Esophagus squamous epithelium (tissue), 5 donors: ENCODE measurements at regions not wholly inside any gene's neighbourhood (a gene's known extent, or its start where the extent isn't known, plus 50 kb on each side); places are given as distances from the start of the nearest gene placed in this dataset.
A peak's percentile ranks its signal among the peaks of the same experiment; 100 is the strongest.

Source experiments
- DNase-seq: peaks from one replicate; lab custom pipeline; 2025; lab: John Stamatoyannopoulos, UW
- H3K27ac ChIP-seq, 4 donors: fragments of 200-600 bp; sonication (generic); one replicate each; pipeline ENCODE4 v1.5.1; 2016 to 2019; ENCODE audit warnings: mild to moderate bottlenecking in 1 of 4
- H3K27me3 ChIP-seq, 4 donors: fragments of 200-600 bp; sonication (generic); 1 replicate in 3 of 4; 2 replicates in 1 of 4; pipeline versions ENCODE4 v1.5.1 to v1.6.0; 2017 to 2021; ENCODE audit warnings: antibody characterized with exemption in 1 of 4
- H3K36me3 ChIP-seq, 3 donors: fragments of 200-600 bp; sonication (generic); one replicate each; pipeline ENCODE4 v1.5.1; 2016 to 2019
- H3K4me1 ChIP-seq, 3 donors: fragments of 200-600 bp; sonication (generic); one replicate each; pipeline ENCODE4 v1.5.1; 2017 to 2019
- H3K4me3 ChIP-seq, 4 donors: fragments of 200-600 bp; sonication (generic); 1 replicate in 3 of 4; 2 replicates in 1 of 4; pipeline ENCODE4 v1.5.1; 2016 to 2019; ENCODE audit warnings: mild to moderate bottlenecking in 2 of 4, moderate library complexity in 1 of 4
- H3K9me3 ChIP-seq, 3 donors: fragments of 200-600 bp; sonication (generic); one replicate each; pipeline ENCODE4 v1.5.1; 2016 to 2019
- CTCF ChIP-seq, 6 experiments: fragments of 450-650 bp in 4 of 6; fragments of 200-600 bp in 2 of 6; sonication (generic) in 2 of 6; IDR thresholded peaks; one replicate each; pipeline ENCODE4 v1.5.1; 2016 to 2019; ENCODE audit warnings: antibody characterized with exemption in 6 of 6, mild to moderate bottlenecking in 4 of 6, moderate library complexity in 4 of 6
- POLR2A ChIP-seq, 4 donors: fragments of 450-650 bp; IDR thresholded peaks; one replicate each; pipeline ENCODE4 v1.6.1; 2017; ENCODE audit warnings: antibody characterized with exemption in 4 of 4, mild to moderate bottlenecking in 4 of 4, moderate library complexity in 3 of 4
- WGBS, 2 donors: methylation state at CpG; one replicate each; pipeline ENCODE4 v1.1.5; 2018; 5-methylcytosine and 5-hydroxymethylcytosine counted together
- intact Hi-C: fragments of 100-400 bp; cut with DNase I; formaldehyde crosslinking; loops from one replicate; pipeline ENCODE4 v1.15.0; 2022
- donor health status: DM: yes; HTN: yes; CAD: no.

GRCh38 chr5:125467222-125467621 lies 720.8 kb upstream of the ZNF608 start:
- no peak overlapping the region for H3K27ac ChIP-seq
- DNase-seq: no peak
- TF ChIP-seq CTCF (IDR thresholded peaks at IDR 0.05) (no peak), POLR2A (IDR thresholded peaks at IDR 0.05) (no peak)
- 92 to 96% methylated on average over 1 of the region's 1 CpG for WGBS, 2 donors
- no peaks in the 10 kb centered on the region for H3K9me3 ChIP-seq
- no peaks in the 10 kb centered on the region for H3K36me3 ChIP-seq
- no peak overlapping the region for H3K4me3 ChIP-seq
- no peaks in the 10 kb centered on the region for H3K27me3 ChIP-seq
- no peaks in the 10 kb centered on the region for H3K4me1 ChIP-seq
- intact Hi-C loops: no loop called here

GRCh38 chr5:125470280-125470902 lies 724.0 kb upstream of the ZNF608 start:
- H3K4me1 ChIP-seq: no peaks in the 10 kb centered on the region

GRCh38 chr5:125476901-125477585 lies 730.6 kb upstream of the ZNF608 start:
- H3K4me1 ChIP-seq: peaks cover 0 to 34% (median 2%) of the 10 kb centered on the region in 3 donors
- no peaks in the 10 kb centered on the region for H3K36me3 ChIP-seq
- intact Hi-C loops: no loop called here
- H3K9me3 ChIP-seq: no peaks in the 10 kb centered on the region
- no peaks in the 10 kb centered on the region for H3K27me3 ChIP-seq
- TF ChIP-seq CTCF (IDR thresholded peaks at IDR 0.05) (no peak), POLR2A (IDR thresholded peaks at IDR 0.05) (no peak)
- no peak overlapping the region for H3K4me3 ChIP-seq
- DNase-seq: no peak
- no peak overlapping the region for H3K27ac ChIP-seq
- WGBS, 2 donors: 78 to 85% methylated on average over 3 of the region's 3 CpGs

More at GRCh38 chr5:125470280-125470902, 724.0 kb upstream of the ZNF608 start:
- Histone ChIP-seq H3K27me3 (no peaks in the 10 kb centered on the region), H3K4me3 (no peak overlapping the region), H3K9me3 (no peaks in the 10 kb centered on the region), H3K36me3 (no peaks in the 10 kb centered on the region), H3K27ac (no peak overlapping the region)
- no peak for TF ChIP-seq POLR2A (IDR thresholded peaks at IDR 0.05)
- 64 to 70% methylated on average over 2 of the region's 2 CpGs for WGBS, 2 donors
- DNase-seq: no peak
- intact Hi-C loops: no loop called here

GRCh38 chr5:125477586-125477975 lies 731.1 kb upstream of the ZNF608 start:
- Histone ChIP-seq H3K9me3 (no peaks in the 10 kb centered on the region), H3K4me3 (no peak overlapping the region), H3K4me1 (peaks cover 0 to 40% (median 5%) of the 10 kb centered on the region in 3 donors), H3K27me3 (no peaks in the 10 kb centered on the region), H3K36me3 (no peaks in the 10 kb centered on the region), H3K27ac (no peak overlapping the region)
- no peak for DNase-seq
- TF ChIP-seq CTCF (IDR thresholded peaks at IDR 0.05): no peak
- TF ChIP-seq POLR2A (IDR thresholded peaks at IDR 0.05): no peak
- intact Hi-C loops: no loop called here
- 86 to 94% methylated on average over 1 of the region's 1 CpG for WGBS, 2 donors

GRCh38 chr5:125478599-125478998 lies 732.2 kb upstream of the ZNF608 start:
- TF ChIP-seq POLR2A (IDR thresholded peaks at IDR 0.05) (no peak), CTCF (IDR thresholded peaks at IDR 0.05) (no peak)
- no peak for DNase-seq
- Histone ChIP-seq H3K27ac (peak overlapping the region in 2 of 4 donors; percentile 48 to 56), H3K36me3 (no peaks in the 10 kb centered on the region), H3K4me3 (no peak overlapping the region), H3K27me3 (no peaks in the 10 kb centered on the region), H3K4me1 (peaks cover 0 to 48% (median 5%) of the 10 kb centered on the region in 3 donors), H3K9me3 (no peaks in the 10 kb centered on the region)
- 50 to 94% methylated on average over 4 of the region's 4 CpGs for WGBS, 2 donors
- intact Hi-C loops: no loop called here
